ENCODE measurements at regions not wholly inside any gene's neighbourhood (a gene's known extent, or its start where the extent isn't known, plus 50 kb on each side); places are given as distances from the start of the nearest gene placed in this dataset.

- TF ChIP-seq U2AF1 (optimal IDR thresholded peaks at IDR 0.05; ENCODE audit: low read depth, low read length), result no peak
- no peak for TF ChIP-seq ATF1 (CRISPR knock-in tag; IDR thresholded peaks at IDR 0.05)
- no peak for TF ChIP-seq ATF1 (tag; IDR thresholded peaks at IDR 0.05)
- no peak for TF ChIP-seq MGA (IDR thresholded peaks at IDR 0.05)
- no peak for TF ChIP-seq ZNF431 (CRISPR knock-in tag; IDR thresholded peaks at IDR 0.05)
Observed at GRCh38 chr7:42479816-42480633, 243.0 kb upstream of the GLI3 start (continued).

Measured in K562 (cell line).